ENCODE measurements at regions not wholly inside any gene's neighbourhood (a gene's known extent, or its start where the extent isn't known, plus 50 kb on each side); places are given as distances from the start of the nearest gene placed in this dataset.

- no peaks in the 10 kb centered on the region for H3K9me3 ChIP-seq (ENCODE audit: control insufficient read depth, low read depth, low read length)
- no peak for DNase-seq
- no peak overlapping the region for H3K4me3 ChIP-seq (ENCODE audit: low read length)
- H3K27ac ChIP-seq (ENCODE audit: low read length) = no peak overlapping the region
- H3K27me3 ChIP-seq (ENCODE audit: control insufficient read depth, insufficient read depth, low read length) = no peaks in the 10 kb centered on the region
- WGBS (ENCODE audit: insufficient coverage, low lambda C conversion rate) = 100% methylated on average over 2 of the region's 4 CpGs
- H3K4me1 ChIP-seq (ENCODE audit: control insufficient read depth, insufficient read depth, low read length) = no peaks in the 10 kb centered on the region
- H3K36me3 ChIP-seq (ENCODE audit: control insufficient read depth, insufficient read depth, low read length) = no peaks in the 10 kb centered on the region
These were observed 92.1 kb upstream of the IL12B start for GRCh38 chr5:159422361-159422760.

- no peak overlapping the region for H3K27ac ChIP-seq (ENCODE audit: low read length)
- H3K9me3 ChIP-seq (ENCODE audit: control insufficient read depth, low read depth, low read length) = no peaks in the 10 kb centered on the region
- no peaks in the 10 kb centered on the region for H3K27me3 ChIP-seq (ENCODE audit: control insufficient read depth, insufficient read depth, low read length)
- no peaks in the 10 kb centered on the region for H3K36me3 ChIP-seq (ENCODE audit: control insufficient read depth, insufficient read depth, low read length)
- H3K4me3 ChIP-seq (ENCODE audit: low read length) = no peak overlapping the region
- H3K4me1 ChIP-seq (ENCODE audit: control insufficient read depth, insufficient read depth, low read length) = no peaks in the 10 kb centered on the region
- no CpG with 5 or more reads among the region's 2 CpGs for WGBS (ENCODE audit: insufficient coverage, low lambda C conversion rate)
- no peak for DNase-seq
These were observed 92.6 kb upstream of the IL12B start for GRCh38 chr5:159422910-159423309.

- DNase-seq = no peak
- H3K27ac ChIP-seq (ENCODE audit: low read length) = no peak overlapping the region
- no peaks in the 10 kb centered on the region for H3K9me3 ChIP-seq (ENCODE audit: control insufficient read depth, low read depth, low read length)
- H3K27me3 ChIP-seq (ENCODE audit: control insufficient read depth, insufficient read depth, low read length) = peaks cover 3% of the 10 kb centered on the region
- no peaks in the 10 kb centered on the region for H3K36me3 ChIP-seq (ENCODE audit: control insufficient read depth, insufficient read depth, low read length)
- no CpG with 5 or more reads among the region's 6 CpGs for WGBS (ENCODE audit: insufficient coverage, low lambda C conversion rate)
- no peak overlapping the region for H3K4me3 ChIP-seq (ENCODE audit: low read length)
- no peaks in the 10 kb centered on the region for H3K4me1 ChIP-seq (ENCODE audit: control insufficient read depth, insufficient read depth, low read length)
These were observed 93.8 kb upstream of the IL12B start for GRCh38 chr5:159424123-159424522.

GRCh38 chr5:159426694-159427093, 96.4 kb upstream of the IL12B start:
- no peaks in the 10 kb centered on the region for H3K9me3 ChIP-seq (ENCODE audit: control insufficient read depth, low read depth, low read length)
- H3K4me3 ChIP-seq (ENCODE audit: low read length) = no peak overlapping the region
- no peak for DNase-seq
- no CpG with 5 or more reads among the region's 3 CpGs for WGBS (ENCODE audit: insufficient coverage, low lambda C conversion rate)
- no peaks in the 10 kb centered on the region for H3K4me1 ChIP-seq (ENCODE audit: control insufficient read depth, insufficient read depth, low read length)
- peaks cover 3% of the 10 kb centered on the region for H3K27me3 ChIP-seq (ENCODE audit: control insufficient read depth, insufficient read depth, low read length)
- no peaks in the 10 kb centered on the region for H3K36me3 ChIP-seq (ENCODE audit: control insufficient read depth, insufficient read depth, low read length)
- no peak overlapping the region for H3K27ac ChIP-seq (ENCODE audit: low read length)

- Histone ChIP-seq H3K4me3 (ENCODE audit: low read length) (no peak overlapping the region), H3K36me3 (ENCODE audit: control insufficient read depth, insufficient read depth, low read length) (no peaks in the 10 kb centered on the region), H3K27ac (ENCODE audit: low read length) (no peak overlapping the region), H3K4me1 (ENCODE audit: control insufficient read depth, insufficient read depth, low read length) (no peaks in the 10 kb centered on the region), H3K9me3 (ENCODE audit: control insufficient read depth, low read depth, low read length) (no peaks in the 10 kb centered on the region), H3K27me3 (ENCODE audit: control insufficient read depth, insufficient read depth, low read length) (peaks cover 3% of the 10 kb centered on the region)
- 60% methylated on average over 2 of the region's 7 CpGs for WGBS (ENCODE audit: insufficient coverage, low lambda C conversion rate)
- DNase-seq = no peak
These were observed 97.1 kb upstream of the IL12B start for GRCh38 chr5:159427180-159428012.

- Histone ChIP-seq H3K9me3 (ENCODE audit: control insufficient read depth, low read depth, low read length) (no peaks in the 10 kb centered on the region), H3K4me1 (ENCODE audit: control insufficient read depth, insufficient read depth, low read length) (no peaks in the 10 kb centered on the region), H3K36me3 (ENCODE audit: control insufficient read depth, insufficient read depth, low read length) (no peaks in the 10 kb centered on the region), H3K27ac (ENCODE audit: low read length) (no peak overlapping the region), H3K4me3 (ENCODE audit: low read length) (no peak overlapping the region), H3K27me3 (ENCODE audit: control insufficient read depth, insufficient read depth, low read length) (peaks cover 3% of the 10 kb centered on the region)
- WGBS (ENCODE audit: insufficient coverage, low lambda C conversion rate) = no CpG with 5 or more reads among the region's 7 CpGs
- no peak for DNase-seq
These were observed 100.2 kb upstream of the IL12B start for GRCh38 chr5:159430361-159431012.

GRCh38 chr5:159435855-159436254, 105.6 kb upstream of the IL12B start:
- H3K27me3 ChIP-seq (ENCODE audit: control insufficient read depth, insufficient read depth, low read length) = peaks cover 6% of the 10 kb centered on the region
- H3K9me3 ChIP-seq (ENCODE audit: control insufficient read depth, low read depth, low read length) = no peaks in the 10 kb centered on the region
- no peak overlapping the region for H3K27ac ChIP-seq (ENCODE audit: low read length)
- H3K4me1 ChIP-seq (ENCODE audit: control insufficient read depth, insufficient read depth, low read length) = no peaks in the 10 kb centered on the region
- H3K4me3 ChIP-seq (ENCODE audit: low read length) = no peak overlapping the region
- no peaks in the 10 kb centered on the region for H3K36me3 ChIP-seq (ENCODE audit: control insufficient read depth, insufficient read depth, low read length)
- WGBS (ENCODE audit: insufficient coverage, low lambda C conversion rate) = no CpG with 5 or more reads among the region's 2 CpGs
- DNase-seq = no peak

GRCh38 chr5:159438092-159438491, 107.8 kb upstream of the IL12B start:
- no CpG with 5 or more reads among the region's 4 CpGs for WGBS (ENCODE audit: insufficient coverage, low lambda C conversion rate)
- no peak overlapping the region for H3K4me3 ChIP-seq (ENCODE audit: low read length)
- H3K4me1 ChIP-seq (ENCODE audit: control insufficient read depth, insufficient read depth, low read length) = no peaks in the 10 kb centered on the region
- H3K27ac ChIP-seq (ENCODE audit: low read length) = no peak overlapping the region
- H3K9me3 ChIP-seq (ENCODE audit: control insufficient read depth, low read depth, low read length) = no peaks in the 10 kb centered on the region
- no peak for DNase-seq
- no peaks in the 10 kb centered on the region for H3K36me3 ChIP-seq (ENCODE audit: control insufficient read depth, insufficient read depth, low read length)
- peaks cover 13% of the 10 kb centered on the region for H3K27me3 ChIP-seq (ENCODE audit: control insufficient read depth, insufficient read depth, low read length)

- H3K27ac ChIP-seq (ENCODE audit: low read length) = no peak overlapping the region
- H3K9me3 ChIP-seq (ENCODE audit: control insufficient read depth, low read depth, low read length) = no peaks in the 10 kb centered on the region
- no peak overlapping the region for H3K4me3 ChIP-seq (ENCODE audit: low read length)
- H3K27me3 ChIP-seq (ENCODE audit: control insufficient read depth, insufficient read depth, low read length) = peaks cover 13% of the 10 kb centered on the region
- no peaks in the 10 kb centered on the region for H3K4me1 ChIP-seq (ENCODE audit: control insufficient read depth, insufficient read depth, low read length)
- H3K36me3 ChIP-seq (ENCODE audit: control insufficient read depth, insufficient read depth, low read length) = no peaks in the 10 kb centered on the region
- WGBS (ENCODE audit: insufficient coverage, low lambda C conversion rate) = no CpG with 5 or more reads among the region's 2 CpGs
- DNase-seq = no peak
These were observed 108.7 kb upstream of the IL12B start for GRCh38 chr5:159439002-159439401.

GRCh38 chr5:159440235-159440634, 109.9 kb upstream of the IL12B start:
- no peaks in the 10 kb centered on the region for H3K9me3 ChIP-seq (ENCODE audit: control insufficient read depth, low read depth, low read length)

More at GRCh38 chr5:159440235-159440634, 109.9 kb upstream of the IL12B start:
- DNase-seq = no peak
- H3K4me3 ChIP-seq (ENCODE audit: low read length) = no peak overlapping the region
- H3K27me3 ChIP-seq (ENCODE audit: control insufficient read depth, insufficient read depth, low read length) = peaks cover 13% of the 10 kb centered on the region
- no peaks in the 10 kb centered on the region for H3K36me3 ChIP-seq (ENCODE audit: control insufficient read depth, insufficient read depth, low read length)
- WGBS (ENCODE audit: insufficient coverage, low lambda C conversion rate) = 80% methylated on average over 1 of the region's 7 CpGs
- no peaks in the 10 kb centered on the region for H3K4me1 ChIP-seq (ENCODE audit: control insufficient read depth, insufficient read depth, low read length)
- H3K27ac ChIP-seq (ENCODE audit: low read length) = no peak overlapping the region

Data from large intestine (tissue), 3 donors.